ENCODE measurements at regions not wholly inside any gene's neighbourhood (a gene's known extent, or its start where the extent isn't known, plus 50 kb on each side); places are given as distances from the start of the nearest gene placed in this dataset.

GRCh38 chr12:27905285-27906126 is 67.0 kb downstream of the PTHLH start:
- no peaks in the 10 kb centered on the region for H3K4me1 ChIP-seq (ENCODE audit: insufficient read depth, low read length)
- H4K20me1 ChIP-seq (ENCODE audit: insufficient read depth, low read length): no peaks in the 10 kb centered on the region
- H3K27me3 ChIP-seq (ENCODE audit: insufficient read depth, low read length, poor library complexity): no peaks in the 10 kb centered on the region
- ATAC-seq (ENCODE audit: insufficient read depth, low read depth) (no peak), DNase-seq (no peak)
- no peaks in the 10 kb centered on the region for H3K9me3 ChIP-seq (ENCODE audit: insufficient read depth, low read length, severe bottlenecking)
- no peaks in the 10 kb centered on the region for H3K36me3 ChIP-seq (ENCODE audit: insufficient read depth, low read length)
- H3K79me2 ChIP-seq (ENCODE audit: insufficient read depth, low read length): no peaks in the 10 kb centered on the region
- H3K4me3 ChIP-seq (ENCODE audit: low read depth in 1 of 2, low read length in 2 of 2): no peak overlapping the region
- no peak overlapping the region for H3K9ac ChIP-seq (ENCODE audit: low read depth, low read length)
- H2AFZ ChIP-seq (ENCODE audit: low read depth, low read length): no peak overlapping the region
- TF ChIP-seq EZH2 (IDR thresholded peaks at IDR 0.05; ENCODE audit: borderline replicate concordance, low read depth, low read length, severe bottlenecking) (no peak), CTCF (IDR thresholded peaks at IDR 0.05; ENCODE audit: borderline replicate concordance, extremely low read depth, low read length, poor library complexity, severe bottlenecking) (no peak)
- H3K4me2 ChIP-seq (ENCODE audit: insufficient read depth, low read length): no peak overlapping the region
- no peak overlapping the region for H3K27ac ChIP-seq (ENCODE audit: low read length)

GRCh38 chr12:27902651-27903050 is 69.9 kb downstream of the PTHLH start:
- TF ChIP-seq CTCF (IDR thresholded peaks at IDR 0.05; ENCODE audit: borderline replicate concordance, extremely low read depth, low read length, poor library complexity, severe bottlenecking) (no peak), EZH2 (IDR thresholded peaks at IDR 0.05; ENCODE audit: borderline replicate concordance, low read depth, low read length, severe bottlenecking) (no peak)
- Histone ChIP-seq H3K27me3 (ENCODE audit: insufficient read depth, low read length, poor library complexity) (no peaks in the 10 kb centered on the region), H3K9me3 (ENCODE audit: insufficient read depth, low read length, severe bottlenecking) (no peaks in the 10 kb centered on the region), H3K9ac (ENCODE audit: low read depth, low read length) (no peak overlapping the region), H3K4me1 (ENCODE audit: insufficient read depth, low read length) (no peaks in the 10 kb centered on the region), H3K79me2 (ENCODE audit: insufficient read depth, low read length) (no peaks in the 10 kb centered on the region), H2AFZ (ENCODE audit: low read depth, low read length) (no peak overlapping the region), H3K4me3 (ENCODE audit: low read depth in 1 of 2, low read length in 2 of 2) (no peak overlapping the region), H4K20me1 (ENCODE audit: insufficient read depth, low read length) (no peaks in the 10 kb centered on the region), H3K36me3 (ENCODE audit: insufficient read depth, low read length) (no peaks in the 10 kb centered on the region), H3K27ac (ENCODE audit: low read length) (no peak overlapping the region), H3K4me2 (ENCODE audit: insufficient read depth, low read length) (no peak overlapping the region)
- DNase-seq (no peak), ATAC-seq (ENCODE audit: insufficient read depth, low read depth) (no peak)

GRCh38 chr12:27901959-27902358 is 70.6 kb downstream of the PTHLH start:
- TF ChIP-seq CTCF (IDR thresholded peaks at IDR 0.05; ENCODE audit: borderline replicate concordance, extremely low read depth, low read length, poor library complexity, severe bottlenecking) (no peak), EZH2 (IDR thresholded peaks at IDR 0.05; ENCODE audit: borderline replicate concordance, low read depth, low read length, severe bottlenecking) (no peak)
- no peaks in the 10 kb centered on the region for H3K27me3 ChIP-seq (ENCODE audit: insufficient read depth, low read length, poor library complexity)

More at GRCh38 chr12:27901959-27902358, 70.6 kb downstream of the PTHLH start:
- Histone ChIP-seq H3K4me2 (ENCODE audit: insufficient read depth, low read length) (no peak overlapping the region), H3K36me3 (ENCODE audit: insufficient read depth, low read length) (no peaks in the 10 kb centered on the region), H3K9me3 (ENCODE audit: insufficient read depth, low read length, severe bottlenecking) (no peaks in the 10 kb centered on the region), H4K20me1 (ENCODE audit: insufficient read depth, low read length) (no peaks in the 10 kb centered on the region), H3K9ac (ENCODE audit: low read depth, low read length) (no peak overlapping the region), H3K27ac (ENCODE audit: low read length) (no peak overlapping the region), H3K4me3 (ENCODE audit: low read depth in 1 of 2, low read length in 2 of 2) (no peak overlapping the region), H2AFZ (ENCODE audit: low read depth, low read length) (no peak overlapping the region), H3K79me2 (ENCODE audit: insufficient read depth, low read length) (no peaks in the 10 kb centered on the region), H3K4me1 (ENCODE audit: insufficient read depth, low read length) (no peaks in the 10 kb centered on the region)
- ATAC-seq (ENCODE audit: insufficient read depth, low read depth) (no peak), DNase-seq (no peak)

Measured in DND-41 (cell line).